IPS-18c (cell line): ENCODE measurements at regions not wholly inside any gene's neighbourhood (a gene's known extent, or its start where the extent isn't known, plus 50 kb on each side); places are given as distances from the start of the nearest gene placed in this dataset.
"Not testable (repeated sequence)": the region's sequence is repeated elsewhere in the genome, so short reads cannot be mapped to it uniquely, and the experiment has no call there.

ENCODE experiments used
- H3K4me3 ChIP-seq: 2 replicates; pipeline ENCODE4 v1.7.0; 2013; ENCODE audit warnings: low read depth, mild to moderate bottlenecking, low read length, moderate library complexity; ENCODE audit not compliant: insufficient read depth
- H3K9me3 ChIP-seq: one replicate; pipeline ENCODE4 v1.6.1; 2013; ENCODE audit warnings: mild to moderate bottlenecking, low read length, moderate library complexity; ENCODE audit not compliant: control insufficient read depth, insufficient read depth

DNA sequence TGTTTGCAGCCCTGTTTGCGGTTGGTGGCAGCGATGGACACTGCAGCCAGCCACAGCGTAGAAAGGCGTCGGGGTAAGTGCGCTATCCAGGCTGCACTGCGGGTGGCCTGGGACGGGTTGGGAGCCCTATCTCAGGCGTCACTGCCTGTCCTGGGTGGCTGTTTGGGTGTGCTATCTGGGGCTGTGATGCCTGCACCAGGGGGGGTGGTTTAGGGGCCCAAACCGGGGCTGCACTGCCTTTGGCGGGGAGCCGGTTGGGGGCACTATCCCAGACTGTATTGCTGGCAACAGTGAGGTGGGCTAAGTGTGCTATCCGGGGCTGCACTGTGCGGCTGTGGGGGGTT lies 248.2 kb downstream of the TP53TG3F start:
- peak overlapping the region; percentile 40 for H3K4me3 ChIP-seq
- H3K9me3 ChIP-seq: not testable (repeated sequence)

DNA sequence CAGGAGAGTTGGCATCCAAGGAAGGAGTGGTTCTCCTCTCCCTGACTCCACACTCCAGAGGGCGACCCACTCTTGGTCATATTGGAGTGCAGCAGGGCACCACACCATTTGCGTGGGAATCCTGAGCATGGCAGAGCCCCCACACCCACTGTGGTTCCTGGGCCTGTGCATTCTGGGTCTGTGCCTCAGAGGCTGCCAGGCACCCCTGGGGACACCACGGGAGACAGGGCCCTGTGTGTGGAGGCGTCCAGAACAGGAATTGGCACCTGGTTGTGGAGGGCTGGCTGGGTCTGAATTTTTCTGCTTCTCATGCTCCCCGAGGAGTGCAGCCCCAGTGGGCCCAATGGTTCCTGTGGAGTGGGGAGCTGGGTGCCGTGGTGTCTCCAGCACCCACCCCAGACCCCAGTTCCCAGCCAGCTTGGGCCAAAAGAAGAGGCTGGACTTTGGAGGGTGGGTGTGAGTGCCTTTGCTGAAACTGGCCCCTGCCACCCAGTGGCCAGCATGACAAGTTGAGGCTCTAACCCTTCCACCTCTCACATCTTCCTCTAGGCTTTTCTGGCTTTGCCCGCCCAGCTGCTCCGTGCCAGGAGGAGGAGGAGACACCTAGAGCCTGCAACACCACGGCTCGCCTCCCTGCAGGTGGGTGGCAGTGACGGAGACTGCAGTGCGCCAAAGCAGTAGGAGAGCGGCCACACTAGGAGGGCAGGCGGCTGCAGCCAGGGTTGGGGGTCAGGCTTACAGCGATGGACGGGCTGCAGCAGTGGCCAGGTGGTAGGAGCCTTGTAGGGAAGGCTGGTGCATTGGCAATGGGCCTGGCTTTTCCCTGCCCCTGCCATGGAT lies 250.7 kb downstream of the TP53TG3F start:
- not testable (repeated sequence) for H3K4me3 ChIP-seq, H3K9me3 ChIP-seq

DNA sequence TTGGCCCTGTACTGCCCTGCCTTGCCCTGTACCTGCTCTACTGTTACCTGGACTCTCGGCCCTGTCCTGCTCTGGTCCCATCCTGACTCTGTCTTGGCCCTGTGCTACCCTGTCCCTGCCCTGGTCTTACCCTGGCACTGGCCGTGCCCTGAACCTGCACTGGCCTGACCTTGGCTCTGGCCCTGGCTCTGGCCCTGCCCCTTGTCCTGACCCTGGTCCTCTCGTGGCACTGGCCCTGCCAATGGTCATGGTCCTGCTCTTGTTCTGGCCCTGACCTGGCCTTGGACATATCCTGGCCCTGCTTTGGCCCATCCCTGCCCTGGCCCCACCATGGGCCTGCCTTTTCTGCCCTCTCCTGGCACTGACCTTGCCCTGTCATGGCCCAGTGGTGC lies 251.3 kb downstream of the TP53TG3F start:
- not testable (repeated sequence) for H3K9me3 ChIP-seq, H3K4me3 ChIP-seq

DNA sequence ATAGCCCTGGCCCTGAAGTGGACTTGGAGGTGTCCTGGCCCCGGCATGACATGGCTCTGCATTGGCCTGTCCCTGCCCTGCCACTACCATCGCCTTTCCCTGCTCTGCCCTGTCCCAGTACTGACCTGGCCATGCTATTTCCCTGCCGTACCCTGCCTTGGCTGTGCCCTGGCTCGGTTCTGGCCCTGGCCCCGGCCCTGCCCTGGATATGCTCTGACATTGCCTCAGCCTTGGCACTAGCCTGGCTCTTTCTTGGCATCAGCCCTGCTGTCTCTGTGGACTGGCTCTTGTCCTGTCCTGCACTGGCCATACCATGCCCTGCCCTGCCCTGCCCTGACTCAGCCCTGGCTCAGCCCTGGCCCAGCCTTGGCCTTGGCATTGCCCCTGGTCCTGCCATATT lies 252.2 kb downstream of the TP53TG3F start:
- not testable (repeated sequence) for H3K4me3 ChIP-seq, H3K9me3 ChIP-seq

DNA sequence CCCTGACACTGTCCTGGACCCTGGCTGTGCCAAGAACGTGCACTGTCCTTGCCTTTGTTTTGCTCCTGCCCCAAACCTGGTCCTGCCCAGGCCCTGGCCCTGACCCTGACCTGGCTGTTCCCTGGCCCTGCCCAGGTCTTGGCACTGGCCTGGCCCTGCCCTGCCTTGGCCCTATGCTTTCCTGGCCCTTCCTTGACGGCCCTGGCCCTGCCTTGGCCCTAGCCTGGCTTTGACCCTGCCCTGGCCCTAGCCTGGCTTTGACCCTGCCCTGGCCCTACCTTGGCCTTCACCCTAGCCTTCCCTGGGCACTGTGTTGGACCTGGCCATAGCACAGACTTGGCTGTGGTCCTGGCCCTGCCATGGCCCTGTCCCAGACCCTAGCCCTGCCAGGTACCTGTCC lies 252.9 kb downstream of the TP53TG3F start:
- H3K9me3 ChIP-seq, H3K4me3 ChIP-seq: not testable (repeated sequence)

DNA sequence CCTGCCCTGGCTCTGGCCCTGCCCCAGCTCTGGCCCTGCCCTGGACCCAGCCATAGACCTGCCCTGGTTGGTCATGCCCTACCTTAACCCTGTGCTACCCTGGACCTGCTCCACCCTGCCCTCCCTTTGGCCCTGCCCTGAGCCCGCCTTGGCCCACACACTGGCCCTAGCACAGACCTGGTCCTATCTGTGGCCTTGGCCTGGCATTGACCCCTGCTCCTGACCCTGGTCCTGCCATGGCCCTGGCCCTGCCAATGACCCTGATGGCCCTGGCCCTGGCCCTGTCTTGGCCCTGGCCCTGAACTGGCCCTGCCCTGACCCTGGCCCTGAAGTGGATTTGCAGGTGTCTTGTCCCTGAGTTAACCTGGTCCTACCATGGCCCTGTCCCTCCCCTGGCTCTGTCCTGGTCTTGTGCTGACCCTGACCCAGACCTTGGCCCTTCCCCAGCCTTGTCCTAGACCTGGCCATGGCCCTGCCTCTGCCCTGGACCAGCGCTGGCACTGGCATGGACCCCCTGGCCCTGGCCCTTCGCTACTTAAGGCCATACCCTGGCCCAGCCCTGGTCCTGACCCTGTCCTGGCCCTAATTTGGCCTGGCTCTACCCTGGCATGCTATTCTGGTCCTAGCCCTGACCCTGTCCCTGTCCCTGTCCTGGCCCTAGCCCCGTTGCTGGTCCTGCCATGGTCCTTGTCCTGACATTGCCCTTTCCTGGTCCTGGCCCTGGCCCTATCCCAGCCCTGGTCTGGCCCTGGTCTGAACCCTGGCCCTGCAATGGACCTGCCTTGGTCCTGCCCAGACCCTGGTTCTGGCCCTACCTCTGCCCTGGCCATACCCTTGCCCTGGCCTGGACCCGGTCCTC lies 253.7 kb downstream of the TP53TG3F start:
- H3K9me3 ChIP-seq, H3K4me3 ChIP-seq: not testable (repeated sequence)

DNA sequence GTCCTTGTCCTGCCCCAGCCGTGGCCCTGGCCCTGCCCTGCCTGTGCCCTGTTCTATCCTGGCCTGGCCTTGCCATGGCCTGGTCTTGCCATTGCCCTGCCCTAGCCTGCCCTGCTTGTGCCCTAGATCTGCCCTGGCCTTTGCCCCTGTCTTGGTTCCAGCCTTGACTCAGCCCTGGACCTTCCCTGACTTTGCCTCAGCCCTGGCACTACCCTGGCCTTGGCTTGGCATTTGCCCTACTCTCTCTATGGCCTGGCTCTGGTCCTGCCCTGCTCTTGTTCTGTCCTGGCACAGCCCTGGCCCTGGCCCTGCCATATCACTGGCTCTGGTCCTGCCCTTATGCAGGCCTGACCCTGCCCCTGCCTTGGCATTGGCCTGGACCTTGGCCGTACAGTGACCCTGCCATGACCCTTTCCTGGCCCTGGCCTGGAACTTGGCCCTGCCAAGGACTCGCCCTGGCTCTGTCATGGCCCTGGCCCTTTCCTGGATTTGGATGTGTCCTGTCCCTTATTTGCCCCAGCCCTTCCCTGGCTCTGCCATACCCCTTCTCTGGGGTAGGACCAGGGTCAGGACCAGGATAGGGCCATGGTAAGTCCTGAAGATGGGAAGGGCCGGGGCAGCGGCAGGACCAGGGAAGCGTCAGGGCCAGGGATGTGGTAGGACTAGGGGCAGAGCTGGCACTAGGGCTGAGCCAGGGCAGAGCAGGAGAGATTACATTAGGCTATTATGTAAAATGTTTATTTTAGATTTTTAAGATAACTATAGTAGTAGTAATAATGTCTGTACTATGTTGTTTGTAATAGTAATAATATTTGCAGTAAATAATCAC lies 254.5 kb downstream of the TP53TG3F start:
- H3K4me3 ChIP-seq, H3K9me3 ChIP-seq: not testable (repeated sequence)

DNA sequence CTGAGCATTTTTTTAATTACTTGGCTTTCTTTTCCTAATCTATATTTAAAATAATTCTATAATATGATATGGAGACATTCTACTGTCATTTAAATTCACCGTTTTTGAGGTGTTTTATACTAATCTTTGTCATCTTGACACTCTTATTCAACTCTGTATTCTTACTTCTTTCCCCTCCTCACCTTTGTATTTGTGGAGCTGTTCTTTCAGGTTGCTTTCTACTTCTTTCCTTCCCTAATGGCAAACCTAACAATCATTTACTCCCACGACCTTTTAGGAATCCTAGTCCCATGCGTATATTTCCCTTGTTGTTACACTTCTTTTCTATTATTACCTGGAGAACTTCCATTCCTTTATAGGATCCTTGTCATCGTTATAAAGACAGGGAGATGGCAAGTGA lies 271.8 kb downstream of the TP53TG3F start:
- not testable (repeated sequence) for H3K9me3 ChIP-seq, H3K4me3 ChIP-seq

DNA sequence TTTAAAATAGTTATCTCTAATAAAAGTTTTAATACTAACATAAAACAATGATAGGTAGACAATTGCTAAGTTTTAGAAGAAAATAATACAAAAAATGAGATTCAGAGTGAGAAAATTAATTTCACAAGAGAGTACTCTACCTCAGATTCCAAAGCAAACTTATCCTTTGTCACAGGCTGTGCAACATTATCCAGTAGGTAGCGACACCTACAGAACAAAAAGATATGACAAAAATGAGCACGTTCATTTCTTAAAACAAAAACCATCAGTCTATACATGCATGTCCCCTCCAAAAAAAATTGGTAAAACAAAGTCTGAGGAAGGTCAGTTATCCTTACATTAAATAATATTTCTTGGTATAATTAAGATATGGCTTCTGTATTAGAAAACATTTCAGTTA lies 275.2 kb downstream of the TP53TG3F start:
- not testable (repeated sequence) for H3K4me3 ChIP-seq, H3K9me3 ChIP-seq

DNA sequence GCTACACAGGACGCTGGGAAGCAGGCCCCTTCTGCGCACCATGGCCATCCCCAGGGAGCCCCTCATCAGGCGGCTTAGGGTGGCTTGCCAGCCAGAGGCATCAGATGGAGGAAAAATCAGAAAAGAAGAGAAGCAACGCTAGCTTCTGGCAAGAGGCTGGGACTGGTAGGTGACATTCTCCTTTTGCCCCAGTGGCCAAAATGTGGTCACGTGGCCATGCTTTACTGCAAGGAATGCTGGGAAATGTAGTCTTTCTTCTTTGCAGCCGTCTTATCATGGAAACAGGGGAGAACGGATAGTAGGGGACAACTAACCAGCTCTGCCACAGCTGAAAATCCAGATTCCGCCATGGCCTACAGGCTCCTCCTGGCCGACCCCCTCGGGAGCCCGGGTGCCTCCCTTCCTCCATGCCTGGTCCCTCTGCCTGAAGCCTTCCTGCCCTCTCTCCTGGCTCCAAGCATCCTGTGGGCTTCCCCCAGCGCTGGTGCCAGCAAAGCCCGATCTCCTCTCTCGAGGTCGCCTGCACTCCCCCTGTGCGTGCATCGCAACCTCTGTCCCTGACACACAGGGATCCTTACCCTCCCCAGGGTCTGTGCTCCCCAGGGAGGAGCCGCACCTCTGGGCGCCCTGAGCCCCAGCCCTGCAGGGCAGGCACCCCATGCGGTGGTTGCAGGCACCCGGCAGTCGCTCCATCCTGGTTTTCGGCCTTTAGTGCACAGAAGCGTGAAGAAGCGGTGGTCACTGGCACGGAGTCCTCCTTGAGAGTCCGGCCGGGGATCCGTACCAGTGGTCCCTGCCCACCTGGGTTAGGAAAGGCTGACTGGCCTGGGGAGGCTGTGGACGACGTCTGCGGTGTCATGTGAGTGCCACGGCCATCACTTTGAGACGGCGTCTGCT lies 307.7 kb downstream of the TP53TG3F start:
- not testable (repeated sequence) for H3K9me3 ChIP-seq, H3K4me3 ChIP-seq

DNA sequence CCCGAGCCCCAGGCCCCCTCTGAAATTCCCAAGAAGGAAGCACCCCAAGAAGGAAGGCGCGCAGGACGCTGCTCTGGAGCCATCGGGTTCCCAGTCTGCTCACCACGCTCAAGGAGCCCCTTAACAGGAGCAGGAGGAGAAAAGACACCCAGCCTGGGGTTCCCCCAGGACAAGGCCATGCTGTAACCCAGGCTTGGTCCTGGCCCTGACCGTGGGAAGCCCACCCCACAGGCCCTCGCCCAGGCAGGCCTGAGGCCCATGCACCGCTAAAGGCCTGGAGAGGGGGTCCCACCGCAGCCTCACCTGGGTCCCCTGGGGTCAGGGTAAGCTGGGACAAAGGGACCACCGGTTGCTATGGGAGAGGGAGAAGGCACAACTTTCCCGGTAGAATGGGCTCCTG lies 309.3 kb downstream of the TP53TG3F start:
- H3K9me3 ChIP-seq, H3K4me3 ChIP-seq: not testable (repeated sequence)

DNA sequence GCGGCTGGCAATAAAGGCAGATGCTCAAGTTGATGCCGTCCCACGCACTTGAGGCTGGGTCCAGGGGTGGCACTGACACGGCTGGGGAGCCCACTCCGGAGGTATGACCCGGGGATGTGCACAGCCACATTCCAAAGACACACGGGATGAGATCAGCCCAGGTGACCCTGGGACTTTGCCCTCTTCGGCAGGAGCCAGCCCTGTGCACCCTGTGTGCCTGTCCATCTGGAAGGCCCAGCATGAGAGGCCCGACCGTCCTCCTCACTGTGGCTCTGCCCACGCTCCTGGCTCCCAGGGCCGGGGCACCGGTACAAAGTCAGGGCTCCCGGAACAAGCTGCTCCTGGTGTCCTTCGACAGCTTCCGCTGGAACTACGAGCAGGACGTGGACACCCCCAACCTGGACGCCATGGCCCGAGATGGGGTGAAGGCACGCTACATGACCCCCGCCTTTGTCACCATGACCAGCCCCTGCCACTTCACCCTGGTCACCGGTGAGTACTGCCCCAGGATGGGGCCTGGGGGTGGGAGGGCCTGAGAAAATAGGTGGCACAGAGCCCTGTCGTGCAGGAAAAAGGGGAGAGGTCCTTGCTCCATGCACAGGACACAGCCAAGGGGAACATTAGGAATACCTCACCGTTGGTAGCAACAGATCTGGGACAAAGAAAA lies 309.9 kb downstream of the TP53TG3F start:
- not testable (repeated sequence) for H3K4me3 ChIP-seq, H3K9me3 ChIP-seq

DNA sequence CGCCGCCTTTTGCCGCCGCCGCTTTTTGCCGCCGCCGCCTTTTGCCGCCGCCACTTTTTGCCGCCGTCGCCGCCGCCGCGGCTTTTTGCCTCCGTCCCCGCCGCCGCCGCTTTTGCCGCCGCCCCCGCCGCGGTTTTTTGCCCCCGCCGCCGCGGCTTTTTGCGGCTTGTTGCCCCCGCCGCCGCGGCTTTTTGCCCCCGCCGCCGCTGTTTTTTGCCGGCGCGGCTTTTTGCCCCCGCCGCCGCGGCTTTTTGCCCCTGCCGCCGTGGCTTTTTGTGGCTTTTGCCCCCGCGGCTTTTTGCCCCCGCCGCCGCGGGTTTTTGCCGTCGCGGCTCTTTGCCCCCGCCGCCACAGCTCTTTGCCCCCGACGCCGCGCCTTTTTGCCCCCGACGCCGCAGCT lies 311.1 kb downstream of the TP53TG3F start:
- H3K4me3 ChIP-seq, H3K9me3 ChIP-seq: not testable (repeated sequence)

DNA sequence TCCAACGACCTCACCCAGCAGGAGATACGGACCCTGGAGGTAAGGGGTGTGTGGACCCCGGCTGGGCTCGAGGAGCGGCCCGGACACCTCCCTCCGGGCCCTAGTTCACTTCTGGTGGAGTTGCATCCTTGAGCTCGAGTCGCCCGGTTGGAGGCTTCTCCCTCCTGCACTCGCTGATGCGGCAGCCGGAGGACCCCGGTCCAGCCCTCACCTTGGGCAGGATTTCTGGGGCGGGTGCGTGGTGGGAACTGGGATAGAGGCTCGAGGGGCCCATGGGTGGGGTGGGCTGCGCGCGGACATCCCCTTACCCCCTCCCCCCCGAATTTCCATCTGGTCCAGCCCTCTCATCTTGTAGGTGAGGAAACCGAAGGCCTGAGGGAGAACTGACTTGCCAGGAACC lies 311.8 kb downstream of the TP53TG3F start:
- H3K4me3 ChIP-seq, H3K9me3 ChIP-seq: not testable (repeated sequence)

DNA sequence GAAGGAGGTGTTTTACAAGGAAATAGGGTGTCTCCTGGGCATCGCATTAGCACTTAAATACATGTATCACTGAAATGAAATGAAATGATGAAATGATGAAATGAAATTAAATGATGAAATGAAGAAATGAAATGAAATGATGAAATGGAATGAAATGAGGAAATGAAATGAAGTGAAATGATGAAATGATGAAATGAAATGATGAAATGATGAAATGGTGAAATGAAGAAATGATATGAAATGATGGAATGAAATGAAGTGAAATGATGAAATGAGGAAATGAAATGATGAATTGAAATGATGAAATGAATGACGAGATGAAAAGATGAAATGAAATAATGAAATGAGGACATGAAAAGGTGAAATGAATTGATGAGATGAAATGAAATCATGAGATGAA lies 314.6 kb downstream of the TP53TG3F start:
- not testable (repeated sequence) for H3K4me3 ChIP-seq, H3K9me3 ChIP-seq

DNA sequence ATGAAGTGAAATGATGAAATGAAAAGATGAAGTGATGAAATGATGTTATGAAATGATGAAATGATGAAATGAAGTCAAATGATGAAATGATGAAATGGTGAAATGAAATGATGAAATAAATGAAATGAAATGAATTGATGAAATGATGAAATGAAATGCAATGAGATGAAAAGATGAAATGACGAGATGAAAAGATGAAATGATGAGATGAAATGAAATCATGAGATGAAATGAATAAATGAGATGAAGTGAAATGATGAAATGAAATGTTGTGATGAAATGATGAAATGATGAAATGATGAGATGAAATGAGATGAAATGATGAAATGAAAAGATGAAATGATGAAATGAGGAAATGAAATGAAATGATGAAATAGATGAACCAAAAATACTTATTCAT lies 315.3 kb downstream of the TP53TG3F start:
- H3K4me3 ChIP-seq, H3K9me3 ChIP-seq: not testable (repeated sequence)
